Stomach (tissue), 8 donors: ENCODE measurements at regions not wholly inside any gene's neighbourhood (a gene's known extent, or its start where the extent isn't known, plus 50 kb on each side); places are given as distances from the start of the nearest gene placed in this dataset.
"Not testable (repeated sequence)": the region's sequence is repeated elsewhere in the genome, so short reads cannot be mapped to it uniquely, and the experiment has no call there.

Source experiments
- DNase-seq, 2 donors: peaks; one replicate each; pipeline versions ENCODE4 v3.0.0 to v3.0.0-alpha.2; 2013 to 2019
- H3K27ac ChIP-seq, 5 donors: fragments of 200-600 bp in 4 of 5; sonication (generic) in 4 of 5; one replicate each; pipeline ENCODE4 v1.5.1; 2013 to 2019; ENCODE audit warnings: mild to moderate bottlenecking in 1 of 5, moderate library complexity in 1 of 5
- H3K27me3 ChIP-seq, 3 donors: fragments of 200-600 bp; sonication (generic); one replicate each; pipeline ENCODE4 v1.5.1; 2017 to 2019; ENCODE audit warnings: mixed run types in 1 of 3
- H3K36me3 ChIP-seq, 4 donors: fragments of 200-600 bp; sonication (generic); 1 replicate in 3 of 4; 2 replicates in 1 of 4; pipeline ENCODE4 v1.5.1; 2016 to 2019
- H3K4me1 ChIP-seq, 4 donors: fragments of 200-600 bp; sonication (generic); one replicate each; pipeline ENCODE4 v1.5.1; 2016 to 2019
- H3K4me3 ChIP-seq, 4 donors: fragments of 200-600 bp; sonication (generic) in 3 of 4; one replicate each; pipeline ENCODE4 v1.5.1; 2016 to 2019; ENCODE audit warnings: mild to moderate bottlenecking in 1 of 4
- H3K9me3 ChIP-seq, 4 donors: fragments of 200-600 bp; sonication (generic); one replicate each; pipeline ENCODE4 v1.5.1; 2016 to 2019
- CTCF ChIP-seq, 7 experiments: fragments of 450-650 bp in 4 of 7; fragments of 200-600 bp in 3 of 7; sonication (generic) in 3 of 7; IDR thresholded peaks; one replicate each; pipeline ENCODE4 v1.5.1; 2016 to 2019; ENCODE audit warnings: antibody characterized with exemption in 7 of 7, control low read depth in 2 of 7, mild to moderate bottlenecking in 1 of 7
- EP300 ChIP-seq: sonication (generic); formaldehyde crosslinking; IDR thresholded peaks from one replicate; pipeline ENCODE4 v1.6.1; 2017; ENCODE audit warnings: antibody characterized with exemption
- POLR2A ChIP-seq, 4 donors: fragments of 450-650 bp; IDR thresholded peaks; one replicate each; pipeline ENCODE4 v1.6.1; 2016; ENCODE audit warnings: antibody characterized with exemption in 4 of 4, control low read depth in 2 of 4, mild to moderate bottlenecking in 1 of 4, moderate library complexity in 1 of 4
- POLR2AphosphoS5 ChIP-seq, 3 donors: sonication (generic); formaldehyde crosslinking; IDR thresholded peaks; one replicate each; pipeline ENCODE4 v1.6.1; 2016; ENCODE audit warnings: antibody characterized with exemption in 3 of 3
- WGBS, 5 donors: extraction: QIAGEN DNeasy Blood & Tissue Kit in 3 of 5; methylation state at CpG; one replicate each; pipeline versions ENCODE4 v1.1.5 to v1.1.7; 2013 to 2018; 5-methylcytosine and 5-hydroxymethylcytosine counted together
- intact Hi-C: fragments of 100-400 bp; cut with DNase I; formaldehyde crosslinking; loops from one replicate; pipeline ENCODE4 v1.15.1; 2023; ENCODE audit warnings: low total_unique reads
- donor health status: healthy with polysubstance abuse.
- donor health status: Bipolar disorder and iron deficiency.
- donor health status: healthy.

DNA sequence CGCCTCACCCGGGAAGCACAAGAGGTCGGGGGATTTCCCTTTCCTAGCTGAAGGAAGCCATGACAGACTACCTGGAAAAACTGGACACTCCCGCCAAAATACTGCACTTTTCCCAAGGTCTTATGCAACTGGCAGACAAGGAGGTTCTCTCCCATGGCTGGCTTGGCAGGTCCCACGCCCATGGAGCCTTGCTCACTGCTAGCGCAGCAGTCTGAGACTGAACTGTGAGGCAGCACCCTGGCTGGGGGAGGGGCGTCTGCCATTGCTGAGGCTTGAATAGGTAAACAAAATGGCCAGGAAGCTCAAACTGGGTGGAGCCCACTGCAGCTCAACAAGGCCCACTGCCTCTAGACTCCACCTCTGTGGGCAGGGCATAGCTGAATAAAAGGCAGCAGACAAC, 92.1 kb downstream of the C4BPA start:
- H3K4me3 ChIP-seq, DNase-seq, H3K36me3 ChIP-seq, H3K9me3 ChIP-seq, intact Hi-C loops, H3K4me1 ChIP-seq, H3K27ac ChIP-seq, H3K27me3 ChIP-seq: not testable (repeated sequence)
- WGBS, 5 donors: 78 to 88% (median 86%) methylated on average over 5 to 7 of the region's 7 CpGs

DNA sequence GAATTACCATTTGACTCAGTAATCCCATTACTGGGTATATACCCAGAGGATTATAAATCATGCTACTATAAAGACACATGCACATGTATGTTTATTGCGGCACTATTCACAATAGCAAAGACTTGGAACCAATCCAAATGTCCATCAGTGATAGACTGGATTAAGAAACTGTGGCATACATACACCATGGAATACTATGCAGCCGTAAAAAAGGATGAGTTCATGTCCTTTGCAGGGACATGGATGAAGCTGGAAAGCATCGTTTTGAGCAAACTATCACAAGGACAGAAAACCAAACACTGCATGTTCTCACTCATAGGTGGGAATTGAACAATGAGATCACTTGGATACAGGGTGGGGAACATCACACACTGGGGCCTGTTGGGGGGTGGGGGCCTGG, 97.5 kb downstream of the C4BPA start:
- WGBS, 5 donors: 80 to 98% (median 97%) methylated on average over 3 of the region's 3 CpGs
- DNase-seq, H3K36me3 ChIP-seq, H3K27ac ChIP-seq, H3K4me3 ChIP-seq, intact Hi-C loops, H3K27me3 ChIP-seq, H3K9me3 ChIP-seq, H3K4me1 ChIP-seq: not testable (repeated sequence)

DNA sequence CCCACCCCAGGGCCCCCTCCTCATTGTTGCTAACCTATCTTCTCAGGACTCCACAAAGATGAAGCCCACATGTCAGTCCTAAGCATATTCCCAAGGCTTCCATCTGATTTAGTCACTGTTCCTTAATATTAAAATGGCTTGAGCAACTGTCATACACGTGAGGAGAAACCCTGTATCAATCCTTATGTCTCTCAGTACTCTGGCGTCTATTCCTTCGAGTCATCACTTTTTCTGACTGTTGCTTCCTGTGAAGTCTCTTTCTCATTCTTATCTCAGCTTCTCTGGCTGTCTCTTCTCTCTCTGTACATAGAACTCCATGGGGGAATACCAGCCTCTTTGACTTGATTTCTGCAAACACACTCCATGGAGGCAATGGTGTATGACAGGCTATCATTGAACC, 98.4 kb downstream of the C4BPA start:
- TF ChIP-seq CTCF (IDR thresholded peaks at IDR 0.05) (no peak), POLR2A (IDR thresholded peaks at IDR 0.05) (no peak), EP300 (no peak), POLR2AphosphoS5 (IDR thresholded peaks at IDR 0.05) (no peak)
- H3K36me3 ChIP-seq: no peaks in the 10 kb centered on the region
- DNase-seq: no peak
- intact Hi-C loops: no loop called here
- WGBS, 5 donors: 80 to 85% (median 84%) methylated on average over 3 of the region's 3 CpGs
- no peaks in the 10 kb centered on the region for H3K27me3 ChIP-seq
- no peak overlapping the region for H3K27ac ChIP-seq
- H3K4me1 ChIP-seq: no peaks in the 10 kb centered on the region
- H3K9me3 ChIP-seq: peaks cover 0 to 19% (median 11%) of the 10 kb centered on the region in 4 donors
- no peak overlapping the region for H3K4me3 ChIP-seq

GRCh38 chr1:207203541-207203940, 99.5 kb downstream of the C4BPA start:
- Histone ChIP-seq H3K36me3 (no peaks in the 10 kb centered on the region), H3K4me3 (no peak overlapping the region), H3K4me1 (no peaks in the 10 kb centered on the region), H3K27ac (no peak overlapping the region), H3K27me3 (no peaks in the 10 kb centered on the region), H3K9me3 (peaks cover 0 to 19% (median 11%) of the 10 kb centered on the region in 4 donors)
- no peak for TF ChIP-seq CTCF (IDR thresholded peaks at IDR 0.05)
- no peak for TF ChIP-seq POLR2A (IDR thresholded peaks at IDR 0.05)
- no peak for TF ChIP-seq POLR2AphosphoS5 (IDR thresholded peaks at IDR 0.05)
- no peak for TF ChIP-seq EP300
- 83 to 97% (median 89%) methylated on average over 1 of the region's 1 CpG for WGBS, 5 donors
- intact Hi-C loops: no loop called here
- DNase-seq: no peak

GRCh38 chr1:207205614-207206061, 101.6 kb downstream of the C4BPA start:
- H3K4me1 ChIP-seq: no peaks in the 10 kb centered on the region
- intact Hi-C loops: no loop called here
- 26 to 48% (median 32%) methylated on average over 2 of the region's 2 CpGs for WGBS, 5 donors

GRCh38 chr1:207208691-207209090, 104.7 kb downstream of the C4BPA start:
- H3K27me3 ChIP-seq, H3K4me1 ChIP-seq, H3K4me3 ChIP-seq, intact Hi-C loops, H3K27ac ChIP-seq, H3K36me3 ChIP-seq, DNase-seq: not testable (repeated sequence)
- WGBS, 5 donors: 77 to 93% (median 84%) methylated on average over 2 of the region's 2 CpGs
- H3K9me3 ChIP-seq: peaks cover 0 to 11% (median 7%) of the 10 kb centered on the region in 4 donors

More at GRCh38 chr1:207205614-207206061, 101.6 kb downstream of the C4BPA start:
- Histone ChIP-seq H3K9me3 (peaks cover 0 to 19% (median 7%) of the 10 kb centered on the region in 4 donors), H3K27ac (peak overlapping the region in 2 of 5 donors; percentile 49 to 59), H3K27me3 (no peaks in the 10 kb centered on the region), H3K4me3 (no peak overlapping the region), H3K36me3 (no peaks in the 10 kb centered on the region)
- DNase-seq: no peak
- no peak for TF ChIP-seq POLR2A (IDR thresholded peaks at IDR 0.05)
- no peak for TF ChIP-seq CTCF (IDR thresholded peaks at IDR 0.05)
- no peak for TF ChIP-seq POLR2AphosphoS5 (IDR thresholded peaks at IDR 0.05)
- no peak for TF ChIP-seq EP300
